ENCODE measurements at regions not wholly inside any gene's neighbourhood (a gene's known extent, or its start where the extent isn't known, plus 50 kb on each side); places are given as distances from the start of the nearest gene placed in this dataset.

GRCh38 chr3:127484601-127485388, 105.7 kb downstream of the TPRA1 start:
- no peak for FAIRE-seq
- no peak for DNase-seq (ENCODE audit: low spot score)

- DNase-seq (ENCODE audit: low spot score) (no peak), FAIRE-seq (no peak)
Observed at GRCh38 chr3:127483902-127484591, 106.5 kb downstream of the TPRA1 start.

GRCh38 chr3:127483005-127483641, 107.4 kb downstream of the TPRA1 start:
- DNase-seq (ENCODE audit: low spot score) (no peak), FAIRE-seq (no peak)

- FAIRE-seq (no peak), DNase-seq (ENCODE audit: low spot score) (no peak)
Observed at GRCh38 chr3:127482216-127483004, 108.1 kb downstream of the TPRA1 start.

GRCh38 chr3:127480196-127480954, 110.2 kb downstream of the TPRA1 start:
- FAIRE-seq: no peak
- DNase-seq (ENCODE audit: low spot score): no peak

- FAIRE-seq (no peak), DNase-seq (ENCODE audit: low spot score) (no peak)
Observed at GRCh38 chr3:127479449-127479848, 111.1 kb downstream of the TPRA1 start.

- no peak for DNase-seq (ENCODE audit: low spot score)
- FAIRE-seq: no peak
Observed at GRCh38 chr3:127478922-127479321, 111.6 kb downstream of the TPRA1 start.

GRCh38 chr3:127477396-127477795, 113.1 kb downstream of the TPRA1 start:
- DNase-seq (ENCODE audit: low spot score): no peak
- FAIRE-seq: no peak

- no peak for FAIRE-seq
Observed at GRCh38 chr3:127476936-127477335, 113.6 kb downstream of the TPRA1 start.

GRCh38 chr3:127475975-127476705, 114.4 kb downstream of the TPRA1 start:
- no peak for DNase-seq (ENCODE audit: low spot score)
- FAIRE-seq: no peak

More at GRCh38 chr3:127476936-127477335, 113.6 kb downstream of the TPRA1 start:
- no peak for DNase-seq (ENCODE audit: low spot score)

- DNase-seq (ENCODE audit: low spot score) (no peak), FAIRE-seq (no peak)
Observed at GRCh38 chr3:127475391-127475790, 115.1 kb downstream of the TPRA1 start.

- peak; percentile 58 for DNase-seq (ENCODE audit: low spot score)
- no peak for FAIRE-seq
Observed at GRCh38 chr3:127473244-127474024, 117.1 kb downstream of the TPRA1 start.

- FAIRE-seq (no peak), DNase-seq (ENCODE audit: low spot score) (no peak)
Observed at GRCh38 chr3:127472506-127472905, 118.0 kb downstream of the TPRA1 start.

- FAIRE-seq: no peak
Observed at GRCh38 chr3:127471142-127471541, 119.4 kb downstream of the TPRA1 start.

GRCh38 chr3:127469760-127470159, 120.8 kb downstream of the TPRA1 start:
- FAIRE-seq (no peak), DNase-seq (ENCODE audit: low spot score) (no peak)

More at GRCh38 chr3:127471142-127471541, 119.4 kb downstream of the TPRA1 start:
- no peak for DNase-seq (ENCODE audit: low spot score)

GRCh38 chr3:127467391-127467790, 123.1 kb downstream of the TPRA1 start:
- no peak for FAIRE-seq
- DNase-seq (ENCODE audit: low spot score): no peak

GRCh38 chr3:127464642-127465041, 125.9 kb downstream of the TPRA1 start:
- DNase-seq (ENCODE audit: low spot score) (no peak), FAIRE-seq (no peak)

- no peak for FAIRE-seq
Observed at GRCh38 chr3:127462111-127462655, 128.3 kb downstream of the TPRA1 start.

More at GRCh38 chr3:127462111-127462655, 128.3 kb downstream of the TPRA1 start:
- DNase-seq (ENCODE audit: low spot score): no peak
